GM13976 (cell line): ENCODE measurements at regions not wholly inside any gene's neighbourhood (a gene's known extent, or its start where the extent isn't known, plus 50 kb on each side); places are given as distances from the start of the nearest gene placed in this dataset.

Experiments
- DNase-seq: peaks from one replicate; pipeline ENCODE4 v3.0.0; 2012; ENCODE audit warnings: low spot score
- CTCF ChIP-seq: IDR thresholded peaks from 2 replicates; pipeline ENCODE4 v1.5.1; 2012; ENCODE audit warnings: borderline replicate concordance, mild to moderate bottlenecking; ENCODE audit not compliant: insufficient read depth; ENCODE audit errors: extremely low read depth, missing control alignments, control extremely low read depth
- in situ Hi-C: fragments of 300-500 bp; cut with MboI; formaldehyde crosslinking; loops from one replicate; pipeline ENCODE4 v1.12.0; 2022; ENCODE audit warnings: low sequenced_read_pairs, mixed read lengths, inconsistent platforms; ENCODE audit not compliant: unreplicated experiment

DNA sequence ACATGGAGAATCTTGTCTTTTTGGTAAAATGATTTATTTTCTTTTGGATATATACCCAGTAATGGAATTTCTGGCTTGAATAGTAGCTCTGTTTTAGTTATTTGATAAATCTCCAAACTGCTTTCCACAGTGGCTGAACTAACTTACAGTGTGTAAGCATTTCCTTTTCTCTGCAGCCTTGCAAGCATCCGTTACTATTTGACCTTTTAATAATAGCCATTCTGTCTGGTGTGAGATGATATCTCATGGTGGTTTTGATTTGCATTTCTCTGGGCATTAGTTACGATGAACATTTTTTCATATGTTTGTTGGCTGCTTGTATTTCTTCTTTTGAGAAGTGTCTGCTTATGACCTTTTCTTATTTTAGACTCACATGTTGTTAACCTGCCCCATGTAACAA, 190.2 kb downstream of the GALR1 start:
- in situ Hi-C loops = no loop called here
- no peak for DNase-seq
- TF ChIP-seq CTCF = no peak

DNA sequence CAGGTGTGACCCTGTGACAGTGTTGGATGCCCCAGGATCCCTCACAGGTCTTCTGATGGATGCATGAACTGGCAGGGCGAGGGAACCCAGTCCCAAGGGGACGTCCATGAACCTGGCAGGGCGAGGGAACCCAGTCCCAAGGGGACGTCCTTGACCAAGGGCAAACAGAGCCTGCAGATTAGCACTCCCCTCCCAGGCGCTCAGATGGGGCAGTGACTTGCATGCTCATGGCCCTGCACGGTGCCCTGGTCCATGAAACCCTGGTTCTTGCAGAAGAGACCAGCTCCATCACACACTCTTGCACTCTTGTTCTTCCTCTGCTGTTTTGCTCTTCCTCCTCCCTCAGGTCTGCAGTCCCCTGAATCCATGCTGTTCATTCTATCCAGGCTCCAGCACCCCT, 192.7 kb downstream of the GALR1 start:
- TF ChIP-seq CTCF = no peak
- in situ Hi-C loops = no loop called here
- DNase-seq = no peak

DNA sequence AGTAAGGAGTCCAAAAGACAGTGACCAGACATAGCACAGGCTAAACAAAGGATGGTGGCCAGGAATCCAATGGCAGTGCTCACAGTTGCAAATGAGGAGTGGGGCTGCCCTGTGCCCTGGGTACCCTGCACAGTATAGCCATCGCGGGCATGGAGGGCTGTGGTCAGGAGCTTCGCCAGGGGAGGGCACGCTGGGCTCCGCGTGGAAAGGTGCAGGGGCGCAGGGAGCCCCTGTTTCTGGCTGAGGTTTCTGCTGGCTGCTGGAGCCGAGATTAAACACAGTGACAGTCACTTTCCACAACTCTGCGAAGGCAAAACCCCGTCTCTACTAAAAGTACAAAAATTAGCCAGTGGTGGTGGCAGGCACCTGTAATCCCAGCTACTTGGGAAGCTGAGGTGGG, 194.7 kb downstream of the GALR1 start:
- no peak for DNase-seq
- in situ Hi-C loops = no loop called here
- no peak for TF ChIP-seq CTCF

- DNase-seq = no peak
- TF ChIP-seq CTCF = no peak
- in situ Hi-C loops = no loop called here
Observed at GRCh38 chr18:77448046-77448445, 198.4 kb downstream of the GALR1 start.

DNA sequence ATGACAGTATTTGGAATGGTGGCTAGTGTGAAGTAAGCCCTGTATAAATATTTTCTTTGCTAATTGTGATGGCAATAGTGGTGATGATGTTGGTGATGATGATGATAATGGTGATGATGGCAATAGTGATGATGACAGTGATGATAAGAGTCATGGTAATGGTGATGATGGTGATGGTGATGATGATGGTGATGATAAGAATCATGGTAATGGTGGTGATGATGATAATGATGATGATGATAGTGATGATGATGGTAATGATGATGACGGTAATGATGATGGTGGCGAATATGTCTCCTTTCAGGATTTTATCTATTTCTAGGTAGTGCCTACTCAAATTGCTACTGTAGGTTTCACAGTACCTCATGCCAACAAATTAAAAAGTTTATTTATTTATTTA, 205.4 kb downstream of the GALR1 start:
- TF ChIP-seq CTCF = no peak
- in situ Hi-C loops = no loop called here
- DNase-seq = no peak

DNA sequence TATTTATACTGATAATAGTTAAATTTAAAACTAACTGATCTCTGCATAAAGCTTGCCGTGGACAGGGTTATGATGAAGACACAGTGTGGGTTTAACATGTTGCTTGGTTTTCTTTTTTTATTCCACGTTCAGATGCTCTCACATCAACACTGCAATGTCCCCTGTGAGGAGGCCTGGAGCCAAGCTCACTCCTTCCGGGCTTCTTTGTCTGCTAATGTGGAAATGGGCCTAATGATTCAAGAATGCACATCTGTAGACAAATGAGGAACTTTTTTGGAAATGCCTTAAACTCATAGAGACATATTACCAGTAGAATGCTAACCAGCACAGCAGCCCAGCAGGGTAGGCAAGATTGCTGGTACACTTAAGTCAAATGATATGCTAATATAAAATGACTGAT, 208.0 kb downstream of the GALR1 start:
- DNase-seq = no peak
- in situ Hi-C loops = no loop called here
- no peak for TF ChIP-seq CTCF
